Suprapubic skin (tissue), 3 donors: ENCODE measurements at regions not wholly inside any gene's neighbourhood (a gene's known extent, or its start where the extent isn't known, plus 50 kb on each side); places are given as distances from the start of the nearest gene placed in this dataset.

Experiments
- CTCF ChIP-seq, 2 donors: fragments of 200-600 bp in 1 of 2; fragments of 450-650 bp in 1 of 2; sonication (generic) in 1 of 2; IDR thresholded peaks; one replicate each; pipeline ENCODE4 v1.5.1; 2016 to 2019; ENCODE audit warnings: antibody characterized with exemption in 2 of 2, mild to moderate bottlenecking in 1 of 2, moderate library complexity in 1 of 2
- POLR2A ChIP-seq, 2 donors: fragments of 450-650 bp; IDR thresholded peaks; one replicate each; pipeline ENCODE4 v1.6.1; 2017; ENCODE audit warnings: antibody characterized with exemption in 2 of 2, mild to moderate bottlenecking in 2 of 2, moderate library complexity in 2 of 2

GRCh38 chr22:48753381-48753730 is 1074.3 kb downstream of the BRD1 start:
- TF ChIP-seq POLR2A (IDR thresholded peaks at IDR 0.05): no peak
- TF ChIP-seq CTCF (IDR thresholded peaks at IDR 0.05): no peak
